BLaER1 (cell line): ENCODE measurements at regions not wholly inside any gene's neighbourhood (a gene's known extent, or its start where the extent isn't known, plus 50 kb on each side); places are given as distances from the start of the nearest gene placed in this dataset.

Experiments used
- H3K27ac ChIP-seq: shearing (Covaris generic); formaldehyde crosslinking; 2 replicates; pipeline ENCODE4 v1.8.1; 2022
- H3K27me3 ChIP-seq: shearing (Covaris generic); formaldehyde crosslinking; 2 replicates; pipeline ENCODE4 v1.8.1; 2022
- H3K36me3 ChIP-seq: shearing (Covaris generic); formaldehyde crosslinking; 2 replicates; pipeline ENCODE4 v1.8.1; 2022
- H3K4me1 ChIP-seq: shearing (Covaris generic); formaldehyde crosslinking; 2 replicates; pipeline ENCODE4 v1.8.1; 2022
- H3K4me2 ChIP-seq: shearing (Covaris generic); formaldehyde crosslinking; 2 replicates; pipeline ENCODE4 v1.8.1; 2022
- H3K4me3 ChIP-seq: shearing (Covaris generic); formaldehyde crosslinking; 2 replicates; pipeline ENCODE4 v1.8.1; 2022
- H3K9ac ChIP-seq: shearing (Covaris generic); formaldehyde crosslinking; 2 replicates; pipeline ENCODE4 v1.8.1; 2022
- H3K9me3 ChIP-seq: shearing (Covaris generic); formaldehyde crosslinking; 2 replicates; pipeline ENCODE4 v1.8.1; 2022
- H4K20me1 ChIP-seq: shearing (Covaris generic); formaldehyde crosslinking; 2 replicates; pipeline ENCODE4 v1.8.1; 2022
- Cebpa-rat ChIP-seq: shearing (Covaris generic); IDR thresholded peaks from 2 replicates; pipeline ENCODE4 v1.8.1; 2022

- no peak overlapping the region for H3K27ac ChIP-seq
- no peaks in the 10 kb centered on the region for H3K9me3 ChIP-seq
- H3K4me3 ChIP-seq = no peak overlapping the region
- H3K9ac ChIP-seq = no peak overlapping the region
- H3K4me2 ChIP-seq = no peak overlapping the region
- TF ChIP-seq Cebpa-rat = no peak
- H3K4me1 ChIP-seq = no peaks in the 10 kb centered on the region
- no peaks in the 10 kb centered on the region for H3K27me3 ChIP-seq
- no peaks in the 10 kb centered on the region for H3K36me3 ChIP-seq
- no peaks in the 10 kb centered on the region for H4K20me1 ChIP-seq
Measured at GRCh38 chr3:182435860-182436259, 357.4 kb upstream of the ATP11B start.

- Histone ChIP-seq H3K4me2 (no peak overlapping the region), H3K4me3 (no peak overlapping the region), H3K27me3 (no peaks in the 10 kb centered on the region), H3K4me1 (no peaks in the 10 kb centered on the region), H3K9me3 (no peaks in the 10 kb centered on the region), H4K20me1 (no peaks in the 10 kb centered on the region), H3K9ac (no peak overlapping the region), H3K27ac (no peak overlapping the region), H3K36me3 (no peaks in the 10 kb centered on the region)
- TF ChIP-seq Cebpa-rat = no peak
Measured at GRCh38 chr3:182436547-182436946, 356.8 kb upstream of the ATP11B start.

- H4K20me1 ChIP-seq = no peaks in the 10 kb centered on the region
- H3K36me3 ChIP-seq = no peaks in the 10 kb centered on the region
- H3K4me3 ChIP-seq = no peak overlapping the region
- H3K27me3 ChIP-seq = no peaks in the 10 kb centered on the region
- H3K27ac ChIP-seq = no peak overlapping the region
- no peak for TF ChIP-seq Cebpa-rat
- no peaks in the 10 kb centered on the region for H3K9me3 ChIP-seq
- no peak overlapping the region for H3K9ac ChIP-seq
- no peaks in the 10 kb centered on the region for H3K4me1 ChIP-seq
- no peak overlapping the region for H3K4me2 ChIP-seq
Measured at GRCh38 chr3:182438398-182438797, 354.9 kb upstream of the ATP11B start.

DNA sequence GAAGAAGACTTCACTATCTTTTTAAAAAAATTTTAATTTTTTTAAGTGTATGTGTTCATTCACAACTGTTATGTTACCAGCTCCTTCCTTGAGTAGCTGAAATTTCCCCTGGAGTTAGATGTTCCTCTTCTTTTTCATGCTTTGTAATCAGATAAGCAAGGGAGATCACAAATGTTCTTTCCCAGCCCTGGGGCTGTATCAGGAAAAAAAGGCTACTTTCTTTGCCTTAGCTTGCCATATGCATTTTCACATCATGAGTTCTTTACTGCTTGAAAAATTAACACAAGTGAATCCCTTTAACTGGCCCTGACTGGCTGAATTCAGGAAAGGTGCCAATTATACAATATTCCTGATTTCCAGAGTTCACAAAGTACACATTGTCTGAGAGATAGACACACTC lies 353.2 kb upstream of the ATP11B start:
- no peak overlapping the region for H3K4me2 ChIP-seq
- H3K27me3 ChIP-seq = no peaks in the 10 kb centered on the region
- no peaks in the 10 kb centered on the region for H4K20me1 ChIP-seq
- no peak overlapping the region for H3K27ac ChIP-seq
- H3K4me1 ChIP-seq = no peaks in the 10 kb centered on the region
- H3K9me3 ChIP-seq = no peaks in the 10 kb centered on the region
- no peaks in the 10 kb centered on the region for H3K36me3 ChIP-seq
- H3K9ac ChIP-seq = no peak overlapping the region
- H3K4me3 ChIP-seq = no peak overlapping the region
- TF ChIP-seq Cebpa-rat = no peak

DNA sequence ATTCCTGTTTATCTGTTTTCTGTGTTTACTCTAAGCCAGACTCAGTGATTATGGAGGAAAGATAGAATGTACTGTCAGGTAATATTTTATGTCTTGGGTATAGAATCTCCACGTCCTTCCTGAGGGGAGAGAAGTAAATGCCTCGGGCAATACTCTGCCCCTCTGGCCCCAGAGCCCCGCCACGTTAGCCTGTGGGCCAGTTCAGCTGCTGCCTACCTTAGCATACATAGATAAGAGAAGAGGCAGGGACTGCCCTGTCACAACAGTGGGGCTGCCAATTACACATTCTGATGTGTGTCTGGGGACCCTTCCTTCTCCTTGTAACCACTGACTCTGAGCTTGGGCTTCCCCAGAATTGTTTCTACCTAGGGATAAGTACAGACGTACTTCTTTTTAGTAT lies 347.7 kb upstream of the ATP11B start:
- no peak overlapping the region for H3K4me3 ChIP-seq
- no peaks in the 10 kb centered on the region for H3K27me3 ChIP-seq
- H3K27ac ChIP-seq = no peak overlapping the region
- no peak overlapping the region for H3K4me2 ChIP-seq
- H3K9me3 ChIP-seq = no peaks in the 10 kb centered on the region
- H3K9ac ChIP-seq = no peak overlapping the region
- no peaks in the 10 kb centered on the region for H4K20me1 ChIP-seq
- H3K36me3 ChIP-seq = no peaks in the 10 kb centered on the region
- no peaks in the 10 kb centered on the region for H3K4me1 ChIP-seq
- TF ChIP-seq Cebpa-rat = no peak

- no peaks in the 10 kb centered on the region for H3K36me3 ChIP-seq
- no peaks in the 10 kb centered on the region for H3K4me1 ChIP-seq
- H3K9ac ChIP-seq = no peak overlapping the region
- no peaks in the 10 kb centered on the region for H3K9me3 ChIP-seq
- H3K4me2 ChIP-seq = no peak overlapping the region
- H3K4me3 ChIP-seq = no peak overlapping the region
- no peak overlapping the region for H3K27ac ChIP-seq
- no peak for TF ChIP-seq Cebpa-rat
- no peaks in the 10 kb centered on the region for H3K27me3 ChIP-seq
- no peaks in the 10 kb centered on the region for H4K20me1 ChIP-seq
Measured at GRCh38 chr3:182450942-182451787, 342.1 kb upstream of the ATP11B start.

DNA sequence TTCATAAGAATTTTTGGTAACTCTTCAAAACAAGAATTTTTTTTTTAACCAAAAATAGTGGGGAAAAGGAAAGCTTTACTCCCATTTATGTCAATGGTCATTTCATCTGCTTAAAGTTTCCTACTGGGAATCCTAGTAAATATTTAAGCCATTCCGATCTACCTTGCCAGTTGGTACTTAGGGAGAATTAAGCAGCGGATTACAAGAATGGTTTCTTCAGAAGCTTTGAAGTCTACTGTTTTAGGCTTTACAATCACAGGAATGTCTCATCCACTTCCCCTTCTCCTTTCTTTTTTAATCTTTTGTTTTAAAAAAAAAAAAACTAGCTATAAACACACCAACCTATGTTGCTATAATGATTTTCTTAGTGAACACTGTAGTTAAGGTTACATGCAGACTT lies 341.4 kb upstream of the ATP11B start:
- Histone ChIP-seq H3K9me3 (no peaks in the 10 kb centered on the region), H4K20me1 (no peaks in the 10 kb centered on the region), H3K27me3 (no peaks in the 10 kb centered on the region), H3K4me2 (no peak overlapping the region), H3K4me1 (no peaks in the 10 kb centered on the region), H3K27ac (no peak overlapping the region), H3K9ac (no peak overlapping the region), H3K4me3 (no peak overlapping the region), H3K36me3 (no peaks in the 10 kb centered on the region)
- no peak for TF ChIP-seq Cebpa-rat

GRCh38 chr3:182455011-182455410 lies 338.3 kb upstream of the ATP11B start:
- Histone ChIP-seq H3K9me3 (no peaks in the 10 kb centered on the region), H3K27me3 (no peaks in the 10 kb centered on the region), H3K9ac (no peak overlapping the region), H3K4me2 (no peak overlapping the region), H3K4me1 (no peaks in the 10 kb centered on the region), H4K20me1 (no peaks in the 10 kb centered on the region), H3K4me3 (no peak overlapping the region), H3K27ac (no peak overlapping the region), H3K36me3 (no peaks in the 10 kb centered on the region)
- no peak for TF ChIP-seq Cebpa-rat

GRCh38 chr3:182460303-182460702 lies 333.0 kb upstream of the ATP11B start:
- no peak overlapping the region for H3K9ac ChIP-seq

DNA sequence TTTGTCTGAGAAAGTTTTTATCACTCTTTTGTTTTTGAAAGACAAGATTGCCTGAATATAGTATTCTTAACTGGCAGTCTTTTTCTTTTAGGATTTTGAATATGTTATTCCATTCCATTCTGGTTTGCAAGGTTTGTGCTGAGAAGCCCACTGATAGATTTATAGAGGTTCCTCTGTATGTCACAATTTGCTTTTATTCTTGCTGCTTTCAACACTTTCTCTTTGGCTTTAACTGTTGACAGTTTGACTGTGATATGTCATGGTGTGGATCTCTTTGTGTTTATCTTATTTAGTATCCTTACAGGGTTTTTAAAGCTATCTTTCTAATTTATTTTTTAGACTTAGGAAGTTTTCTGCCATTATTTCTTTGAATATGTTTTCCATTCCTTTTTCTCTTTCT lies 331.2 kb upstream of the ATP11B start:
- H3K9ac ChIP-seq = no peak overlapping the region
- no peak for TF ChIP-seq Cebpa-rat
- no peaks in the 10 kb centered on the region for H3K36me3 ChIP-seq
- no peaks in the 10 kb centered on the region for H3K27me3 ChIP-seq
- no peak overlapping the region for H3K4me3 ChIP-seq
- no peak overlapping the region for H3K27ac ChIP-seq
- no peak overlapping the region; the same call in 1 of the 2 replicates for H3K4me2 ChIP-seq
- H4K20me1 ChIP-seq = no peaks in the 10 kb centered on the region
- H3K4me1 ChIP-seq = peaks cover 18% of the 10 kb centered on the region
- peaks cover 17% of the 10 kb centered on the region for H3K9me3 ChIP-seq

More at GRCh38 chr3:182460303-182460702, 333.0 kb upstream of the ATP11B start:
- Histone ChIP-seq H3K4me3 (no peak overlapping the region), H4K20me1 (no peaks in the 10 kb centered on the region), H3K27ac (no peak overlapping the region), H3K4me1 (peaks cover 18% of the 10 kb centered on the region), H3K4me2 (no peak overlapping the region), H3K27me3 (no peaks in the 10 kb centered on the region), H3K36me3 (no peaks in the 10 kb centered on the region), H3K9me3 (peaks cover 17% of the 10 kb centered on the region)
- no peak for TF ChIP-seq Cebpa-rat
